Tongue (tissue), 1 donor: ENCODE measurements at regions not wholly inside any gene's neighbourhood (a gene's known extent, or its start where the extent isn't known, plus 50 kb on each side); places are given as distances from the start of the nearest gene placed in this dataset.
A peak's percentile ranks its signal among the peaks of the same experiment; 100 is the strongest.
"Not testable (repeated sequence)": the region's sequence is repeated elsewhere in the genome, so short reads cannot be mapped to it uniquely, and the experiment has no call there.

Experiments
- DNase-seq: peaks from one replicate; pipeline ENCODE4 v3.0.0-alpha.2; 2015

GRCh38 chr3:18236726-18237125, 188.4 kb downstream of the SATB1 start:
- no peak for DNase-seq

- DNase-seq = no peak
Observed at GRCh38 chr3:18234717-18235335, 190.3 kb downstream of the SATB1 start.

GRCh38 chr3:18233987-18234716, 191.0 kb downstream of the SATB1 start:
- DNase-seq = no peak

- DNase-seq = no peak
Observed at GRCh38 chr3:18232317-18232716, 192.8 kb downstream of the SATB1 start.

GRCh38 chr3:18228060-18228459, 197.1 kb downstream of the SATB1 start:
- DNase-seq = no peak

GRCh38 chr3:18225709-18226108, 199.4 kb downstream of the SATB1 start:
- no peak for DNase-seq

GRCh38 chr3:18224426-18224825, 200.7 kb downstream of the SATB1 start:
- DNase-seq = no peak

- DNase-seq = no peak
Observed at GRCh38 chr3:18223974-18224373, 201.2 kb downstream of the SATB1 start.

GRCh38 chr3:18223571-18223970, 201.6 kb downstream of the SATB1 start:
- peak; percentile 17 for DNase-seq

GRCh38 chr3:18222686-18223085, 202.5 kb downstream of the SATB1 start:
- DNase-seq = peak; percentile 16

- no peak for DNase-seq
Observed at GRCh38 chr3:18217507-18218174, 207.5 kb downstream of the SATB1 start.

GRCh38 chr3:18216996-18217395, 208.1 kb downstream of the SATB1 start:
- DNase-seq = no peak

GRCh38 chr3:18215639-18216038, 209.5 kb downstream of the SATB1 start:
- no peak for DNase-seq

GRCh38 chr3:18211116-18211515, 214.0 kb downstream of the SATB1 start:
- DNase-seq = no peak

- no peak for DNase-seq
Observed at GRCh38 chr3:18208856-18209255, 216.3 kb downstream of the SATB1 start.

- DNase-seq = no peak
Observed at GRCh38 chr3:18208091-18208490, 217.0 kb downstream of the SATB1 start.

- no peak for DNase-seq
Observed at GRCh38 chr3:18207226-18207625, 217.9 kb downstream of the SATB1 start.

GRCh38 chr3:18205701-18206100, 219.4 kb downstream of the SATB1 start:
- not testable (repeated sequence) for DNase-seq

- no peak for DNase-seq
Observed at GRCh38 chr3:18201315-18201714, 223.8 kb downstream of the SATB1 start.

- DNase-seq = no peak
Observed at GRCh38 chr3:18199757-18200156, 225.4 kb downstream of the SATB1 start.

GRCh38 chr3:18195836-18196235, 229.3 kb downstream of the SATB1 start:
- DNase-seq = no peak

GRCh38 chr3:18194431-18194830, 230.7 kb downstream of the SATB1 start:
- no peak for DNase-seq

- DNase-seq = no peak
Observed at GRCh38 chr3:18190646-18191045, 234.5 kb downstream of the SATB1 start.
